DOHH2 (cell line): ENCODE measurements at regions not wholly inside any gene's neighbourhood (a gene's known extent, or its start where the extent isn't known, plus 50 kb on each side); places are given as distances from the start of the nearest gene placed in this dataset.

Source experiments
- H3F3A ChIP-seq: fragments of 200-600 bp; sonication (generic), shearing (Covaris generic); 2 replicates; pipeline ENCODE4 v1.6.0; 2016; ENCODE audit warnings: antibody characterized with exemption, mild to moderate bottlenecking; ENCODE audit not compliant: control insufficient read depth, insufficient read depth
- H3K27ac ChIP-seq: fragments of 200-600 bp; sonication (generic); 2 replicates; pipeline ENCODE4 v1.5.1; 2014; ENCODE audit warnings: low read depth, mild to moderate bottlenecking, low read length, moderate library complexity
- H3K27me3 ChIP-seq: fragments of 200-600 bp; sonication (generic); 2 replicates; pipeline ENCODE4 v1.6.1; 2014; ENCODE audit warnings: mild to moderate bottlenecking, low read length, mixed read lengths; ENCODE audit not compliant: control insufficient read depth
- H3K36me3 ChIP-seq: fragments of 200-600 bp; sonication (generic); 2 replicates; pipeline ENCODE4 v1.6.1; 2014; ENCODE audit warnings: mild to moderate bottlenecking, low read length, moderate library complexity, mixed read lengths; ENCODE audit not compliant: control insufficient read depth
- H3K4me1 ChIP-seq: fragments of 200-600 bp; sonication (generic); 2 replicates; pipeline ENCODE4 v1.6.1; 2014; ENCODE audit warnings: mild to moderate bottlenecking, low read length, mixed read lengths; ENCODE audit not compliant: control insufficient read depth
- H3K4me2 ChIP-seq: fragments of 200-600 bp; sonication (generic); 2 replicates; pipeline ENCODE4 v1.6.0; 2014; ENCODE audit warnings: mild to moderate bottlenecking, low read length, moderate library complexity
- H3K4me3 ChIP-seq: fragments of 200-600 bp; sonication (generic); 2 replicates; pipeline ENCODE4 v1.5.1; 2014; ENCODE audit warnings: mild to moderate bottlenecking, low read length, mixed read lengths
- H3K79me2 ChIP-seq: fragments of 200-600 bp; sonication (generic); 2 replicates; pipeline ENCODE4 v1.6.1; 2014; ENCODE audit warnings: mild to moderate bottlenecking, low read length, mixed read lengths; ENCODE audit not compliant: control insufficient read depth
- H3K9me2 ChIP-seq: fragments of 200-600 bp; sonication (generic); replicated peaks from 2 replicates; pipeline ENCODE4 v1.6.1; 2014; ENCODE audit warnings: mild to moderate bottlenecking, low read length, mixed read lengths; ENCODE audit not compliant: control insufficient read depth
- H3K9me3 ChIP-seq: fragments of 200-600 bp; sonication (generic); 2 replicates; pipeline ENCODE4 v1.6.1; 2014; ENCODE audit warnings: antibody characterized with exemption, low read length, mixed read lengths; ENCODE audit not compliant: control insufficient read depth, insufficient read depth
- H4K20me1 ChIP-seq: fragments of 200-600 bp; sonication (generic); 2 replicates; pipeline ENCODE4 v1.6.0; 2014; ENCODE audit warnings: low read depth, mild to moderate bottlenecking, antibody characterized with exemption, low read length, moderate library complexity; ENCODE audit not compliant: control insufficient read depth, insufficient read depth
- CTCF ChIP-seq: fragments of 200-600 bp; sonication (generic); IDR thresholded peaks from one replicate; pipeline ENCODE4 v1.5.1; 2014; ENCODE audit warnings: antibody characterized with exemption, mild to moderate bottlenecking, low read depth, low read length; ENCODE audit not compliant: poor library complexity, severe bottlenecking
- EZH2phosphoT487 ChIP-seq: fragments of 200-600 bp; sonication (generic); IDR thresholded peaks from 2 replicates; pipeline ENCODE4 v1.6.1; 2017; ENCODE audit warnings: borderline replicate concordance, mild to moderate bottlenecking, antibody characterized with exemption, low read length, moderate library complexity, mixed read lengths

GRCh38 chr3:64919934-64920333, 232.1 kb upstream of the ADAMTS9 start:
- H3K9me2 ChIP-seq, result no peaks in the 10 kb centered on the region
- no peaks in the 10 kb centered on the region for H3F3A ChIP-seq
- H3K36me3 ChIP-seq, result no peaks in the 10 kb centered on the region
- H3K4me3 ChIP-seq, result no peak overlapping the region
- H3K27ac ChIP-seq, result no peak overlapping the region
- TF ChIP-seq EZH2phosphoT487, result no peak
- no peak for TF ChIP-seq CTCF
- no peaks in the 10 kb centered on the region for H3K9me3 ChIP-seq
- no peaks in the 10 kb centered on the region for H3K79me2 ChIP-seq
- no peak overlapping the region for H3K4me2 ChIP-seq
- H3K27me3 ChIP-seq, result no peaks in the 10 kb centered on the region
- no peaks in the 10 kb centered on the region for H3K4me1 ChIP-seq
- no peaks in the 10 kb centered on the region for H4K20me1 ChIP-seq

DNA sequence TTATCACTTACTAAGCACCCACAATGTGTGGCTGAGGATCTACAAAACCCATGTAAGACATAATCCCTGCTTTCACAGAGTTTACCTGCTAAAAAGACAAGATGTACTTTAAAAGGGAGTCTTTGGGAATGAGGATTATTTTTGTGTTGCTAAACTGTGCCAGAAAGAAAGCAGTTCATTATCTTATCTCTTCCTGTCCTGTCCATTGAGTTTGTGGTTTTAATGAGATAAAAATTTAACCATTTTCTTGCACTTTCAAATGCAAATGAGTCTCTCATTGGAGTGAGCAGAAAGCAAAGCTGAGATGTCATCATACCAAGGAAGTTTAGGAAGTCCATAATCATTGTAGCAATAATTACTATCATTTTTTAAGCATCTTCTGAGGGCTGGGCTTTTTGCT, 231.2 kb upstream of the ADAMTS9 start:
- H3K27ac ChIP-seq, result no peak overlapping the region
- no peaks in the 10 kb centered on the region for H3K36me3 ChIP-seq
- no peaks in the 10 kb centered on the region for H3F3A ChIP-seq
- H3K79me2 ChIP-seq, result no peaks in the 10 kb centered on the region
- no peaks in the 10 kb centered on the region for H3K27me3 ChIP-seq
- H3K4me1 ChIP-seq, result no peaks in the 10 kb centered on the region
- H4K20me1 ChIP-seq, result no peaks in the 10 kb centered on the region
- no peaks in the 10 kb centered on the region for H3K9me3 ChIP-seq
- H3K4me2 ChIP-seq, result no peak overlapping the region
- TF ChIP-seq CTCF (no peak), EZH2phosphoT487 (no peak)
- no peaks in the 10 kb centered on the region for H3K9me2 ChIP-seq
- no peak overlapping the region for H3K4me3 ChIP-seq

GRCh38 chr3:64917914-64918453, 230.2 kb upstream of the ADAMTS9 start:
- Histone ChIP-seq H3K4me1 (no peaks in the 10 kb centered on the region), H3K4me2 (no peak overlapping the region), H4K20me1 (no peaks in the 10 kb centered on the region), H3K27ac (no peak overlapping the region), H3K36me3 (no peaks in the 10 kb centered on the region), H3K4me3 (no peak overlapping the region), H3K9me2 (no peaks in the 10 kb centered on the region), H3K79me2 (no peaks in the 10 kb centered on the region), H3K27me3 (no peaks in the 10 kb centered on the region), H3F3A (no peaks in the 10 kb centered on the region), H3K9me3 (no peaks in the 10 kb centered on the region)
- TF ChIP-seq CTCF, result no peak

DNA sequence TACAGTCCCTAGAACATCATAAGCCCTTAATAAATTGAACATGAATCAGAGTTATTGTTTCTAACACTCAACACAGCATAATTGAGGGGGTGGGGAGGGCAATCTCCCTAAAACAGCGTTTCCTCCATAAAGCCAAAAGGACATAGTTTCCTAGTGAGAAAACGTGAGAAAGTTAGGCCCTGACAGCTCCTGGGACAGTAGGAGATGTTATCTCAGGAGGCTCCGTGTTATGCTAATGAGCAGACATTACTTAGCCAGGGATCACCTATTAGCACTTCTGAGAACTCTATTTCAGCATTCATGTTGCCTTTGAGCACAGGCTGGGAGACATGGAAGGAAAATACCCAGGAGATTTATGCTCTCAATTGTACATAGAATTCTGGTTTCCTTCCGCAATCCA, 229.1 kb upstream of the ADAMTS9 start:
- no peaks in the 10 kb centered on the region for H3K4me1 ChIP-seq
- H3K4me2 ChIP-seq, result no peak overlapping the region
- H3K27me3 ChIP-seq, result no peaks in the 10 kb centered on the region
- H3K79me2 ChIP-seq, result no peaks in the 10 kb centered on the region
- no peaks in the 10 kb centered on the region for H3F3A ChIP-seq
- no peaks in the 10 kb centered on the region for H3K9me3 ChIP-seq
- no peaks in the 10 kb centered on the region for H3K9me2 ChIP-seq
- TF ChIP-seq EZH2phosphoT487, result no peak
- TF ChIP-seq CTCF, result no peak
- H3K4me3 ChIP-seq, result no peak overlapping the region
- no peaks in the 10 kb centered on the region for H4K20me1 ChIP-seq
- no peaks in the 10 kb centered on the region for H3K36me3 ChIP-seq
- no peak overlapping the region for H3K27ac ChIP-seq
